ENCODE measurements at regions not wholly inside any gene's neighbourhood (a gene's known extent, or its start where the extent isn't known, plus 50 kb on each side); places are given as distances from the start of the nearest gene placed in this dataset.
"Not testable (repeated sequence)": the region's sequence is repeated elsewhere in the genome, so short reads cannot be mapped to it uniquely, and the experiment has no call there.

DNA sequence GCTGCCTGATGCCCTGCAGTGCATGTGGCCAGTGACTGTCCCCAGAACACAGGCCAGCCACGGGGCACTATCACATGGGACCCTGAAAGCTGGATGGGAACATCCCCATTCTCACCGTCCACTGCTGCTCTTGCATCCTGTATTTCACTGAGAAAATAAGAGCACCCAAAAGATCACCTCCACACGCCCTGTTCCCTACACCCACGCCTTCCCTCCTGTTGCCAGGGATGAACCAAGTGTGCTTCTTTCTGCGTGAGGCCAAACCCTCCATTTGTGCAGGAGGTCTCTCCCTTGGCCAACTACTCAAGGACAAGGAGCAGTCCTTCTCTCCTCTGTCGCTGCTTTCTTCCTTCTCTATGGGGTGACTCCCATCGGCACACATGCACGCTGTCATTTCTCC is 118.3 kb downstream of the LRRC37A3 start:
- DNase-seq (ENCODE audit: low spot score) = not testable (repeated sequence)

- not testable (repeated sequence) for DNase-seq (ENCODE audit: low spot score)
Observed at GRCh38 chr17:64800361-64800895, 118.8 kb downstream of the LRRC37A3 start.

DNA sequence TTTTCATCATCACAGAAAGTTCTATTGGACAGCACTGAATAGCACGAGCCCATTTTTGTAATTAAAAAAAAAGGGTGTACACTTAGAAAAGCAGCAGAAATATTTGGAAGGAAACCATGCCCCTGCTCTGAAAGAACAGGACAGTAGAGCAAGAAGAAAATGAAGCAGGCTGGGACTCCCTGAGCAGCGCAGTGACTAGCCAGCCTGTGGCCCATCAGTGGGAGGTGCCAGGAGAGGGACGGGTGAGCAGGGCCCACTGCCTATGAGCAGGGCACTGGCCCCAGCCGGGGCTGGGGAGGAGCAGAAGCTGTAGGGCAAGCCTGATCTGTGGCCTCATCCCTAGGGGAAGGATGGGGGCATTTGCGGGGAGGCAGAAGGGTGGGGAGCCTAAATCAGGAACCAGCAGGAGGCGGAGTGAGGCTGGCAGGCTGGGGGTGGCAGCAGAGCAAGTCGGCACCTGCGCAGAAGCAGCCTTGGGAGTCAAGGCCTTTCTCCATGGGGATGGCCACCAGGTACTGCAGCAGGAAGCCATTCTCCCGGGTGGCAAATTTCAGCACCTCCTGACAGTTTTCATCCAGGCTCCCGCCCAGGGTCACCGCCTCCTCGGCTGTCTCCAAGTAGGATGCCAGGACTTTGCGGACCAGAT is 119.6 kb downstream of the LRRC37A3 start:
- not testable (repeated sequence) for DNase-seq (ENCODE audit: low spot score)

GRCh38 chr17:64798961-64799360 is 120.3 kb downstream of the LRRC37A3 start:
- not testable (repeated sequence) for DNase-seq (ENCODE audit: low spot score)

DNA sequence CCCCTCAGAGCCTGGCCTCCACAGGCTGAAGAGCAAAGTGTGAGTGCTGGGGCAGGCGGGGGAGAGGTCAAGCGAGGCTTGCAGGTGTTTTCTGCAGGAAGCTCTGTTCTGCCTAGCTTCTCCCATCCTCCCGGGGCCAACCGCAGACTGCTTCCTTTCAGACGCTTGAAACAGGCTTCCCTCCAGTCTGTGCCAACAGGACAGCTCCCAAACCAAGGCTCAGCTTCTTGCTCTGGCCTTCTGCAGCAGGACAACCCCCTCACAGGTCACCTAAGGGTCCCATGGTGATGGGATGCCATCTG is 120.8 kb downstream of the LRRC37A3 start:
- not testable (repeated sequence) for DNase-seq (ENCODE audit: low spot score)

GRCh38 chr17:64797746-64798488 is 121.4 kb downstream of the LRRC37A3 start:
- not testable (repeated sequence) for DNase-seq (ENCODE audit: low spot score)

GRCh38 chr17:64795342-64795741 is 123.9 kb downstream of the LRRC37A3 start:
- not testable (repeated sequence) for DNase-seq (ENCODE audit: low spot score)

GRCh38 chr17:64794548-64795274 is 124.6 kb downstream of the LRRC37A3 start:
- not testable (repeated sequence) for DNase-seq (ENCODE audit: low spot score)

- not testable (repeated sequence) for DNase-seq (ENCODE audit: low spot score)
Observed at GRCh38 chr17:64794113-64794512, 125.2 kb downstream of the LRRC37A3 start.

- DNase-seq (ENCODE audit: low spot score) = not testable (repeated sequence)
Observed at GRCh38 chr17:64792793-64793575, 126.3 kb downstream of the LRRC37A3 start.

DNA sequence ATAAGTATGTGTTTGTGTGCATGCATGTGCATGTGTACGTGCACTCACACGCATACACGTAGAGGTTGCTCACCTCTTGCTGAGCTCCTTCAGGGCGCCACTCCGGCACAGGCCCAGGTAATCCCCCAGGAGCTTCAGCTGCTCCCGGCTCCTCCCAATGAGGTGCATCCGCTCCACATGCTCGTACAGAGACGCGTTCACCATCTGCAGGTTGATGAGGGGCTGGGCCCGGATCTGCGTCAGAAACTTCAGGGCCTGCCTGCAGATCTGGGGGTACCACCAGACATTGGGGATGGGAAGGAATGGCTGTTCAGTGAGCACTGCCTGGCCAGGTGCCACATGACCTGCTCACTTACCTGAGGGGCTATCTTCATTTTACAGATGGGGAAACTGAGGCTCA is 127.0 kb downstream of the LRRC37A3 start:
- not testable (repeated sequence) for DNase-seq (ENCODE audit: low spot score)

- DNase-seq (ENCODE audit: low spot score) = not testable (repeated sequence)
Observed at GRCh38 chr17:64791691-64792090, 127.6 kb downstream of the LRRC37A3 start.

GRCh38 chr17:64791226-64791625 is 128.1 kb downstream of the LRRC37A3 start:
- DNase-seq (ENCODE audit: low spot score) = not testable (repeated sequence)

- DNase-seq (ENCODE audit: low spot score) = not testable (repeated sequence)
Observed at GRCh38 chr17:64790690-64791089, 128.6 kb upstream of the SMURF2 start.

- DNase-seq (ENCODE audit: low spot score) = not testable (repeated sequence)
Observed at GRCh38 chr17:64790193-64790592, 128.1 kb upstream of the SMURF2 start.

GRCh38 chr17:64789061-64789445 is 126.9 kb upstream of the SMURF2 start:
- DNase-seq (ENCODE audit: low spot score) = not testable (repeated sequence)

DNA sequence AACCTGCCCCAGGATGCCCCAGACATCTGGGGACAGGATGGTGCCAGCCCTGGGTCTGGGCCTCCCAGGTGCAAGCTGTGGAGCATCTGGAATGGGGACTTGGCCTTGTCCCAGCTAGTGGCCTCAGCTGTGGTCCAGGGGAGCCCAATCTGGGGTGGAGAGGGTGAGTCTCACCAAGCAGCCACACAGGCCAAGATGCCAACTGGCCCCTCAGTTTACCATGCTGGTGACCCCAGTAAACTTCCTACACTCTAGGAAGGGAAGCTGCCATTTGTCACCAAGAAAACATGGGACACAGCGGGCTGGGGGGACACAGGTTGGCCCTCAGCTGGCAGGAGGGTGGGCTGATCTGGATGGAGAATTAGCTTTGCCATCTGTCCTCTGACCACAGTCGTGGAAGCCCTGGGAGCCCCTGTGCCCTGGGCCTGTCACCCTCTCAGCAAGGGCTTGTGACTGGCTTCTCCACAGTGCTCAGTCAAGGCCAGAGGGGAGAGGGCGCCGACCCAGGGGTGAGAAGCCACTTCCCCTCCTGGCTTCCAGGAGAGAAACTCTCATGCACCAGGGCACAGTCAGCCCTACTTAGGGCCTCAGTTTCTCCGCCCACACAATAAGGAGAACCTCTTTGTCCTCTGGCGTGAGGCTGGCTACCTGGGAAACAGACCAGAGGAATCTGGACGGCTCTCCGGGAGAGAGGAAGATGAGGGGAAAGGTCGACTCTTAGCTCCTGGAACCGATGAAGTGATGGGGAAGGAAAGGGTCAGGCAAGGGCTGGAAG is 126.4 kb upstream of the SMURF2 start:
- DNase-seq (ENCODE audit: low spot score) = no peak

DNA sequence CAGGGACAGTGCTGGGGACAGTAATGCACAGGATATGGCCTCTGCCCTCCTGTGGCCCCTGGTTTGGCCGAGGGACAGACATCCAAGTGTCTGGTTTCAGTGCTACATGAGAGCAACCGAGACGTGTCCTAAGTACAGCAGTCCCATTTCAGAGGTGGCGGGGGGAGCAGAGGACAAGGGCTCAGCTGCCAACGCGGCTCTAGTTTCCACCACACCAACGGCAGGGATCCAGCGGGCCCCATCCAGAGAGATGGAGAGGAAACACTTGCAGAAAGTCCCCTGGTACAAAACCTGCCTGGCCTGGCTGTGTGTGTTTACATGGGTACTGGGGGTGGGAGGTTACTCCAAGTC is 125.8 kb upstream of the SMURF2 start:
- DNase-seq (ENCODE audit: low spot score) = no peak

DNA sequence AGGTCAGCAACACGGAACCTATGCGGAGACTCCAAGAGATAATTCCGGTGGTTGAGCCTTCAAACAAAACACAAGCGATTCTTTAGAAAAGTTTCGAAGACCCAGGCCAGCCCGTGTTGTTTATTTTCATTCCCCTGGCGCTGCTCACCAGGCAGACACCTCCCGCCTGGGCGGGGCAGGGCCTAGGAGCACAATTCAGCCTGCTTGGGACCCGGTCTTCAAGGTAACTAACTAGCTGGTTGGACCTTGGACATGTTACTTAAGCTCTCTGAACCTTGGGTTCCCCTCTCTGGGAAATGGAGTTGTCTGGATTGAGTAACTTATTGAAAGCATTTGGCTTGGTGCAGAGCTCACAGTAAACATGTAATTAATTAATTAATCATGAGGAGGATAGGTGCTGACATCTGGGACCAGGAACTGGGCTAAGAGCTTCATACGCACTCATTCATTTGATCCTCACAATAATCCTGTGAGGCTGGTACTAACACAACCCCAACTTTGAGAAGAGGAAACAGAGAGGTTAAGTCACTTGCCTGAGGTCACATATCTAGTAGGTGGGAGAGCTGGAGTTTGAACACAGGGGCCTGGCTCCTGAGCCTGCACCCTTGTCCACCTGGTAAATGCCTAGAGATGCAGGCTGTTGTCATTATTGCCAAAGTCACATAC is 125.3 kb upstream of the SMURF2 start:
- no peak for DNase-seq (ENCODE audit: low spot score)

GRCh38 chr17:64786337-64786736 is 124.2 kb upstream of the SMURF2 start:
- DNase-seq (ENCODE audit: low spot score) = no peak

GRCh38 chr17:64785011-64785421 is 122.9 kb upstream of the SMURF2 start:
- no peak for DNase-seq (ENCODE audit: low spot score)

Data from AG20443 (cell line).